HG03196 (cell line): ENCODE measurements at regions not wholly inside any gene's neighbourhood (a gene's known extent, or its start where the extent isn't known, plus 50 kb on each side); places are given as distances from the start of the nearest gene placed in this dataset.
"Not testable (repeated sequence)": the region's sequence is repeated elsewhere in the genome, so short reads cannot be mapped to it uniquely, and the experiment has no call there.

Source experiments
- ATAC-seq: cut with Tn5 transposase; IDR thresholded peaks from one replicate; pipeline ENCODE4 v1.9.1; 2021; ENCODE audit not compliant: unreplicated experiment

DNA sequence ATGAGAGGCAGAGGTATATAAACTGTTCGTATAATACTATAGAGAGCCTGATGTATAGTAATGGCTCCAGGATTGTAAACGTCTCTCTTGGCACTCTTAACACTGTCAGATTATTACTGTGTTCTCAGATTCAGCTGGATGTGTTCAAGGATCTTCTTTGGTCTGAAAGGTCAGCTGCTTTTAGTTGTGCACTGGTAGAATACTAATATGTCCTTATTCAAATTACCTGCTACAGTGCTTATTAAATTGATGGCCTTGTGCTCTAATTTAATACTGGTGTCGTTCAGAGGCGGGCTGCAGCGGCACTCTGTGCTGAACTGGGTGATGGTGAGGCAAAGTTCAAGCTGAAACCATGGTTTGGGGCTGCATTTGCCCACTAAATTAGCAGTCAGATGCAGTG is 216.7 kb upstream of the ARRDC3 start:
- ATAC-seq = no peak

DNA sequence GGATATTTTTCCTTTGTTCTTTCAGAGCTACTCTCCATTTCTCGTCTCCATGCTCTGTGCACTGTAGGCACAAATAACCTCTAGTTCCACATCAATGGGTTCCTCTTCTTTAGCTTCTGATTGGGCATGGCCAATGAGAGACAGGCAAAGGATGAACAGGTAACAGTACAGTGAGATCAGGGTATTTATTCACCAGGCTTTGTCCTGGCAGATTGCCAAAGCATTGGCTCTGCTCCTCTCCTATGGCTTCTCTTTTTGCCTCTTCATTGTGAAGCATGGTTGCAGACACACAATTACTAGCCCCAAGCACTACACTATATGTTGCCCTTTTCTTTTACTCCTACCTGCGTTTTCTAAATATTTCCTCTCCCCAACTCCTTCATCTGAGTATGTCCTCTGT is 215.1 kb upstream of the ARRDC3 start:
- no peak for ATAC-seq

DNA sequence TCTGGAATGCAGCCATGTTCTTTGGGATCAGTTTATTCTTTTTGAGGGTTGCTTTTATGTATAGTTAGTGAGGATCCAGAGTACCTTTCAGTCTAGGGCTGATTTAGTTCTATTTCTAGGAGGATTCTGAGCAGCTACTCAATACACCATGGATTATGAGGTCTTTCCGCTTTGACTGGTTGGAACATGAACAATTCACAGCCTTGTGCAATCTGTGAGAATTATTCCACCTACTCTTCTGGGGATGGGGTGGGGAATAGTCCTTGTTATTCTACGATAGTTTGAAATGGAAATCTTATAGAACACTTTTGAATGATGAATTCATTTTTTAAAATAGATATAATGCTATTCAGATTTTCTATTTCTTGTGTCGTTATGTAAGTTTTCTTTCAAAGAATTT is 212.3 kb upstream of the ARRDC3 start:
- no peak for ATAC-seq

DNA sequence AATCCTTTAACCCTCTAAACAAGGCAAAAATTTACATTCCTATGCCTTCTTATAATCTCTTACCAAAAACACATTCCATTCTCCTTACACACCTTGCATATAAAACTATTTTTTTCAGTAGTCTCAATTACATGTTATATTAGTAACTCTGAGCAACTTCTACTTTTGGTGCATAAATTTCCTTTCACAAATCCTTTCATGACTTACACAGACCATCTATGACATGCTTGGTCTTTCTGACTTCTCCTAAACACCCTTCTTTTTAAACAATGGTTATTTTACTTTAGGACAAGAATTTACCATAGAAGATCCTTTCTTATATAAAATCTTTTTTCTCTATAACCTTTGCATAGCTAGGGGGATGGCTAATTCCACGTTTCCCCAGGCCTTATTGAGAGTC is 208.0 kb upstream of the ARRDC3 start:
- no peak for ATAC-seq

DNA sequence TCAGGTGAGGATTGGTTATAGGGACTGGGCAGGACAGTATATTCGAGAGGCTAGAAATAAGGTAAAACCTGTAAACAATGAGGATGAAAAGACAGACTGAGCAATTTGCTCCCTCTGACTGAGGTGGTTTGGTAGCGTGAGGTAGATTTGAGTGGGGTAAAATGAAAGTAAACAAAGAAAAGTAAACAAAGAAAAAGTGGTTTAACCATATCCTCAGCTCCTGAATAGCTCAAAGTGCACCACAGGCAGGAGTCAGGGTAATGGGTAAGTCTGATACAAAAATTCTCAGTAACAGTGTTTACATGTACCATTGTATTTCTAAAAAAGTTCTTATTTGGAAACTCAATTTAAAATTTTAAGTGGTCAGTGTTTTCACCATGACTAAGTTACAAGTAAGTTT is 203.1 kb upstream of the ARRDC3 start:
- no peak for ATAC-seq

DNA sequence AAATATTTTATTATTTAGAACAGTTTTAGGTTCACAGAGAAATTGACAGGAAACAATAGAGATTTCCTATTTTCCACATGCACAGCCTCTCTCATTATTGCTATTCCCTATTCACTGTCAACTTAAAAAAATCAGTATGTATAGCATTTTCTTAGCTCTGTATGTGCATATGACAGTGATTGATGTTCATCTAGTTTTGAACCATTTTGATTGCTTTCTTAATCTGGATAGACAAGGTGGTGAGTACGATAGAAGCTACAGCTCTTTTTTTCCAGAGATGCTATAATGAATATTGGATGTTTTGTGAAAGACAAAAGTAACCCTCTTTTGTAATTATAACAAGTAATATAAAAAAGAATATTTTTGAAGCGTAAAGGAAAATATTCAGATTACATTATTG is 201.2 kb upstream of the ARRDC3 start:
- ATAC-seq = no peak

DNA sequence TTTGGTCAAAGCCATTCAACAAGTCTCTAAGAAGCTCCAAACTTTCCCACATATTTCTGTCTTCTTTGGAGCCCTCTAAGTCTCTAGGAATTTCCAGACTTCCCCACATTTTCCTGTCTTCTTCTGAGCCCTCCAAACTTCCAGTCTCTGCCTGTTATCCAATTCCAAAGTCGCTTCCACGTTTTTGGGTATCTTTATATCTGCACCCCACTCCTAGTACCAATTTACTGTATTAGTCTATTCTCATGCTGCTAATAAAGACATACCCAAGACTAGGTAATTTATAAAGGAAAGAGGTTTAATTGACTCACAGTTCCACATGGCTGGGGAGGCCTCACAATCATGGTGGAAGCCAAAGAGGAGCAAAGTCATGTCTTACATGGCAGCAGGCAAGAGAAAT is 182.9 kb upstream of the ARRDC3 start:
- ATAC-seq = not testable (repeated sequence)

DNA sequence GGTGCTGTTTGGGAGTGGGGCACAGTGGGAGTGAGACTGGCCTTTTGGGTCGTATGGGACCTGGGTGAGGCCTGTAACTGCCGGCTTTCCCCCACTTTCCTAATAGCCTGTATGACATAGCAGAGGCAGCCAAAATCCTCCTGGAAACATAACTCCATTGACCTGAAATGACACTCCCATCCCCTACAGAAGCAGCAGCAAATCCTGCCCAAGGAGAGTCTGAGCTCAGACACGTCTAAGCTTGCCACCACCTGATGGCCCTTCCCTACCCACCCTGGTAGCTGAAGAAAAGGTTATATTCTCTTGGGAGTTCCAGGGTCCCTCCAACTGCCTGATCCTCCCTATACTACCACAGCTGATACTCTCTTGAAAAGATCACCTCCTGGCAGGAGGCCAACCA is 179.8 kb upstream of the ARRDC3 start:
- no peak for ATAC-seq

DNA sequence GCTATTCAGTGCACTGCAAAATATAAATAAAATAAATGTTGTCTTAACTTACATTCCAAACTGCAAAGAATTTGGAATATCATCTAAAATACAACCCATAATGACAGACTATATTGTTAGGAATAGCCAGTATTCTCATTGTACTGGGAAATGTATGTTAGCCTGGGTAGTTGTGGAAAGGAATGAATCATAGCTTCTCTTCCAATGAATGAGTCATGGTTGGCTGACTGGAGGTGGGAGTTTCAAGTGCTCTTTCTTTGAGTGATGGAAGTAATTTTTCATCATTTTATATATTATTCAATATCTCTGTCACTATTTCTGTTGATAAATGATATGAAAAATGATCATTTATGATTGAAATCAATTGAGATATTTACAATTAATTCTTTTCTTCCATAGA is 158.6 kb upstream of the ARRDC3 start:
- no peak for ATAC-seq

DNA sequence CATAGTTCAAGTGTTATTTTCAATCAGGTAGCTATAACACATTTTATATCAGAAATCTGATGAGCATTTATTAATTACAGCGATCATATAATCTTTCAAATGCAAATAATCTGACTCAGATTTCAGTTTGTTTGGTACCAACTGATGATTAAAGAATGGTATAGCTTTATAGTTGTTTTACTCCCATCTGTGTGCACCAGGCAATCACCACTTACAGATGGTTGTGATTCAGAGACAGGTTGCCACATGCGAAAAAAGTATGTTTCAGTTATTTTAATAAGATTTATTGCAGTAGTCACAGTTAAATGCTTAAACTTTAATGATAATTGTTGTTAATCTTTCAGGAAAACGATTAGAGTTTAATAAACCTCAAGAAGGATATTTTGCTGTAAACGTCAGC is 155.1 kb upstream of the ARRDC3 start:
- ATAC-seq = no peak

DNA sequence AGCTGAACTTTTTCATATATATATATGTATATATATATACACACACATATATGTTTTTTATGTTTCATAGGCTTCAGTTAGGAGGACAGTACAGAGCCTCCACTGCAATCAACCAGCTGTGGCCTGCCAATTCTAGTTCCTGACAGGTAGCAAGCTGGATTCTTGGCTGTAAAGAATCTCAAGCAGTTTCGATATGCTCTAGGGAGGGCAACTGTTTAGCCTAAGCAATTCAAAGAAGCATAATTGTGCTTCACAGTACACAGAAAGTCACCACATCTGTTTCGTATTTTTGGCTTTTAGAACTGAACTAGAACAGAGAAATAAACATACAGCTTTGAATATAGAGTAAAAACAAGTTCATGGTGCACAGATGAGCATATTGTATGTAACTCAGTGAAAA is 152.4 kb upstream of the ARRDC3 start:
- no peak for ATAC-seq

DNA sequence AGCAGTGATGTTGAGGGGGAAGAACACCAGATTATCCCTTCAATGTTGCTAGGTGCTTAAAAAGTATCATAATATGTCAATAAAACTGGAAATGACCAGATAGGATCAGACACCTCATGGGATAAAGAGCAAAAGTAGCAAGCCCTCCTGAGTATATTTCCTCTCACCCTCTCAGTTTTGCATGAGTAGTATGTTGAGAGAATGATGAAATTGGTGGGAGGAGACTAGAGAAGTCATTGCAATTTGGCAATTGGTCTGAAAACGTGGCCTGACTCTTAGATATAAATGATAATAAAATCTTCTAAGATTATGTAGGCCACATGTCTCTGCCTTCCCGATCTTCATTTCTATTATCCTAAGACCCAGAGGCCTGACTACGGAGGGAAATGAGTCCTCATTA is 151.2 kb upstream of the ARRDC3 start:
- ATAC-seq = no peak

DNA sequence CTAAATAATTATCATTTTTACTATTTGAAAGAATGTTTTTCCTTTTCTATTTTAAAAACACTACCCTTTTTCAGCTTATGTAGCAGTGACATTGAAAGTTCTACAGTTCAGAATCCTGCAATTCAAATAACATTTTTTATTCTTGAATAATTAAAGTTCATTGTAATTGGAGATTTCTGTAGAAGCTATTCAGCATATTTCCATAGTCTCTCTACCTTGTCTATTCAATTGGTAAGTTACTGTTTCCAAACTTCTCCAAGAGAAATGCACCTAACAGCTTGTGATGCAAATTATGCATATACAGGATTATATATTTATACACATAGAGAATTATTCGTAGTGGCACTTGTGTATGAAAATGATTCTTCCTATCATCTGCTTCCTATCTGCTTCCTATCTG is 149.7 kb upstream of the ARRDC3 start:
- no peak for ATAC-seq

DNA sequence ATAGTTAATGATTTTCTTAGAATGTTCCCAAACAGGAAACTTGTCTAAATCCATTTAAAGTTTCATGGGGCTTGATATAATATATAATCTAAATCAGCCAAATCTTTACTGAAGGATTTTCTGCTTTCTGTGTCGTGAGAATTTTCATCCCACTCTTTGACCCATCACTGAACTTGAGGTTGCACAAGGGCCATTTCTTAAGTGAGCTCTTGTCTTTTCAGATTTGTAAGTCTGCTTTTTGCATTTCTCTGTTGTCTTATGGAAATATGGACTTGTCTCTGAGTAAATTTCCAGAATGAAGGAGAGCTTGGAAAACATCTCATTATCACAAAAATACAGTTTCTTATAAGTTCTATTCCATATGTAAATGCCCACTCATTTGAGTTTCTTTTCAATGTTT is 149.2 kb upstream of the ARRDC3 start:
- no peak for ATAC-seq

DNA sequence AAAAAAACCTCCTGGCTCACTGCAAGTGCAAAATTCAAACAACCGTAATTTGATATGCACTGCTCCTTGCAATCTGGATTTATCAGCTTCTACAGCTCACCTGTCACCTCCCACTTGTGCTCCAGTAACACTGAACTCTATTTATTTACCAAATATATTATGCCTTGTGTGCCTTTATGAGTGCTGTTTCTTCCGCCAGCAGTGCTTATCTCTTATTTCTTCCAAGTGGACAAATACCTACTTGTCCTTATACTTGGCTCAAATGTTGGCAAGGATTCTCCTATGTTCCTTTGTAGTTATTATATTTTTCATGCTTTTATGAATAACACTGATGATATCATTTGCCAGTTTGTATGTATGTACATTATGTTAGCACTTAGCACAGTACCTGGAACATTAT is 145.7 kb upstream of the ARRDC3 start:
- no peak for ATAC-seq

DNA sequence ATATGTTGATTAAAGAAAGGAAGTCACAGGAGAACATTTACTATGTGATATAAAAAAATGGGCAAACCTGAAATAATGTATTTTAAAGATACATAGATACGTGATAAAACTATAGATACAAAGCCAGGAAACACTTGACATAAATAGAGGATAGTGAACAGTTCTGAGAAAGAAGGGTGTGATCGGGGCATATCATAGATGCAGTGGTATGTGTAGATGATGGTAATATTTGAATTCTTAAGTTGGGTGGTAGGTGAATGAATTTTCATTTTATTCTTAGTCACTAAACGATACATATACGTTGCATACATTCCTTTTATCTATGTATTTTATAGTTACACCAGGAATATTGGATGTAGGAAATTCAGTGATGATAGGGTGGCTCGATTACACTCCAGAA is 138.7 kb upstream of the ARRDC3 start:
- ATAC-seq = no peak

DNA sequence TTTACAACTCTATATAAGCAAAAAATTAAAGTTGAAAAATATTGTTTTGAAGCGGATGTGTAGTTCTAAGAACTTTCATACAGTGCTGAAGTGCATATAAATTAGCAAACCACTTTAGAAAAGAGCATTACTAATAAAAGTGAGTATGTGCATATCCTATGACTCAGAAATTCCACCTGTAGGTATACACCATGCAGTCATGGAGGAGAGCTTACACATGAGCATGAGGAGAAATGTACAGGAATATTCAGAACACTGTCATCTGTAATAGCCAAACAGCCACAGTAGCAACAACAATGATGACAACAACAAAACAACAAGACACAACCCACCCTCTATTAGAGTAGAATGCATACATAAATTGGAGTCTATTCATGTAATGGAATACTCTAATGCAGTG is 138.2 kb upstream of the ARRDC3 start:
- no peak for ATAC-seq

DNA sequence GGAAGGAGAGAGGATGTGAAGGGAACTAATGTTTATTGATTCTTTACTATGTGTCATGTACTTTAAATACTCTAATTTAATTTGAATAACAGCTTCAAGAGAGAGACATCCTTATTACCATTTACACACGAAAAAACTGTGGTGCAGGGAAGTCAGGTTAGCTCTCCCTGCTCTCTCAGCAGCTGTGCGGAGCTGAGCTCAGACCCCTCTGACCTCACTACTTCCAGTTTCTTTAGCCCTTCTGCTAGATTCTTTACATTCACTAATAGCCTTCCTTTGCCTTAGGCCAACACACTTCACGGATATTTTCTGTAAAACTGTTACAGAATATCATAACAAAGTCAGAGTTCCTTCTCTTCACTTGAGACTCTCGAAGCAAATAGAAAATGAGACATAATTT is 131.3 kb upstream of the ARRDC3 start:
- ATAC-seq = no peak

DNA sequence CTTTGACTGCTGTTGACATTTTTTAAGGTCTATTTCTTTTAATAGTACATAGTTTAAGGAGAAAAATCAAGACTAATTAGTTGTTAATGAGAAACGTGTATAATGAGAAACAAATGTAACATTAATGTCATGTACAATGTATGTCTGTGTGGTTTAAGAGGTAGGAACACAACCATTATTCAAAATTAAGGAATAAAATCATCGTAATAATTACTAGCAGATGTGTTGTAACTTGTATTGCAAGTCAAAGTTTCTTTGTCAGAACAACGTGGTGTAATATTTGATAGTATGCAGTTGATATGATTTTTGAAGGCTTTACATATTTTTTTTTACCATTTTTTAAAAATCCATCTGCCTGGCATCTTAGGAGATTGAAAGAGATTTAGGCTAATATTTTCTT is 120.2 kb upstream of the ARRDC3 start:
- ATAC-seq = no peak

DNA sequence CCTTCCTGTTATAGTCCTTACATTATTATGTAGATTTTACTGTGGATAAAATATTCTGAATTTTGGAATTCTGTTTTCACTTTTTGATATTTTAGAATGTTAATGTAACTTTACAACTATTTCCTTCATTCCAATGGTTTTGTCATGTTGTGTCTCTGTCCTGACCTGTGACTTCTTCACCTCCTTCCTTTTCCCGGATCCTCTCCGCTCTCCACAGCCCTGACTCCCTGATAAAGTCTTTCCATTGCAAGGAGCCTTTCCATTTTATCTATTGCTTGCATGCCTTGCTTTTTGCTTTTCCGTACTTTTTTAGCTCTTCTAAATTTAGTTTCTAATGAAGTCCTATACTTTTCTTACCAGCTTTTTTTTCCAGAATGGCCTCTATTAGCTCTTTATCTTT is 117.6 kb upstream of the ARRDC3 start:
- ATAC-seq = no peak

DNA sequence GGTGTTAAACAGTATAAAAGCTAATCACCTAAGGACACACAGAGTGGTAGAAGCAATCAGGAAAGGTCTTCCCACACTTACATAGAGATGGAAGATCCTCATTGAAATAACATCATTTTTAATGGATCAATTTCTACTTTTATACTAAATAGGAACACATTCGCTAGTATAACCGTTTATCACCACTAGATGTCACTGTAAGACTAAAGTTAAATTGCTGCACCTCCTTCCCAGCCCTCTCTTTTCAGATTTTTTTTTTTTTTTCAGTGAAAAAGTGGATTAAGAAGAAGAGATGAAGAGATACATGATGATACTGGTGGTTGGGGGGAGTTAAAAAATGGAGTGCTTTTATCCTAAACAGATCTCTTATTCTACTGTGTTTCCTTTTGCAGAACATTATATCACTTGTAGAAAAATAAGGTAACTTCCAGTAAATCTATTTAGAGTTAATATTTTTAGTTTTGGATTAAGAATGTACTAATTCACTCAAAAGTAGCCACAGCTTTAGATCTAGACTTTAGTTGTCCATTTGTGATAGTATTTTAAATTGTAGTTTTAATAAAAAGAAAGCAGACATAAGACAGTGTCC is 116.9 kb upstream of the ARRDC3 start:
- ATAC-seq = no peak

DNA sequence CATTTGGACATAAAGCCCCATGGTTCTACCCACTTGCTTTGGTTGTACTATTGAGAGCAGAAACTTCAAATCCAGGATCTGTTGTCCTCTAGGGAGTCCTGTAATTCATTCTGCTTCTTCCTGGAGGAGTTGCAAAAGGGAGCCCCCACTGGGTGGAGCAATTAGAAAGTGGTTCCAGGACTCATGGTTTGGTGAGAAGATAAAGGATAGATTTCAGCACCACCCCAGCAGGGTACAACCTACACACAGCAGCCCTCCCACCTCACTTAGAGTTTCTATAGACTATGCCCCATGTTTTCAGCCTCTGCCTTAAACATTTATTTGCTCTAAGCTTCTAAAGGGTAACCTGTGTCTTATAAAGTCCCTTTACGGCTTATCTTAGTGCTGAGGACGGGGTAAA is 112.6 kb upstream of the ARRDC3 start:
- no peak for ATAC-seq

DNA sequence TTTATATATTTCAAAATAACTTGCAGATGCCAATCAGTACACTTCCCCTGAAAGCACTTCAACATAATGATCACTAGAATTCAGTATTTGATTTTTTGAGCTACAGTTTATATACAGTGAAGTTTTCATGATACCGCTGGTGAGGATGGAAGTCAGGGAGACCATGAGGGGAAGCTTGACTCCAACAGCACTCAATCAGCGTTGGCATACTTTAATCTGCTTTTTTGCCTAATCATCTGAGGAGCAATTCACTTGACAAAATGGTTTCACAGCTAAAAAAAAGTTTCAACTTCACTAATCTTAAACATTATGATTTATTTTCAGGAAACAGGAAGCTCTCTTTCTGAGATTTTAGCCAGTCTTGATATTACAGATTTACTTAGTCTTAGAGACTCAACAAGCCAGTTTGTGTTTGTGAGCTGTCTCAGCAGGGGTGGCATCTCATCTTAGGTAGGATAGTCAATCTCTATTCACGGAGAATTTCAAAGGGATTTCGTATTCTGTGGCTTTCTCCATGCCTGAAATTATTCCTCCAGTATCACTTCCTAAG is 111.4 kb upstream of the ARRDC3 start:
- no peak for ATAC-seq

DNA sequence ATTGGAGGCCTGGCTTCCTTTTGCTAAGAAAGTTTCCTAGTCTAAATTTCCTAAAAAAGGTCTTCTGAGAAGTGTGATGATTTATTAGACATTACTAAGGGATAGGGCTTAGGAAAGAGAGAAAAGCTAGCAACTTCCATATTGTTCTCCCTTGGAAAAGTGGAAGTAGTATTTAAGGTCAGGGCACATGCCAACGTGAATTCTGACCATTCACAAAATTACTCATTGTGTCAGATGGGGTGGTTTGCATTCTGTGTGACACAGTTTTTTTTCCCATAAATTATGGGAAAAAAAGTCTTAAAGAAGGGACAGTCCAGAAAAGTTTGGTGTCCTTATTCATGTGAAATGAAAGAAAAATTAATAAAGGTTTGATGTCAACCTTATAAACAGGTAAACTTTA is 110.0 kb upstream of the ARRDC3 start:
- ATAC-seq = no peak
